ENCODE measurements at regions not wholly inside any gene's neighbourhood (a gene's known extent, or its start where the extent isn't known, plus 50 kb on each side); places are given as distances from the start of the nearest gene placed in this dataset.

DNA sequence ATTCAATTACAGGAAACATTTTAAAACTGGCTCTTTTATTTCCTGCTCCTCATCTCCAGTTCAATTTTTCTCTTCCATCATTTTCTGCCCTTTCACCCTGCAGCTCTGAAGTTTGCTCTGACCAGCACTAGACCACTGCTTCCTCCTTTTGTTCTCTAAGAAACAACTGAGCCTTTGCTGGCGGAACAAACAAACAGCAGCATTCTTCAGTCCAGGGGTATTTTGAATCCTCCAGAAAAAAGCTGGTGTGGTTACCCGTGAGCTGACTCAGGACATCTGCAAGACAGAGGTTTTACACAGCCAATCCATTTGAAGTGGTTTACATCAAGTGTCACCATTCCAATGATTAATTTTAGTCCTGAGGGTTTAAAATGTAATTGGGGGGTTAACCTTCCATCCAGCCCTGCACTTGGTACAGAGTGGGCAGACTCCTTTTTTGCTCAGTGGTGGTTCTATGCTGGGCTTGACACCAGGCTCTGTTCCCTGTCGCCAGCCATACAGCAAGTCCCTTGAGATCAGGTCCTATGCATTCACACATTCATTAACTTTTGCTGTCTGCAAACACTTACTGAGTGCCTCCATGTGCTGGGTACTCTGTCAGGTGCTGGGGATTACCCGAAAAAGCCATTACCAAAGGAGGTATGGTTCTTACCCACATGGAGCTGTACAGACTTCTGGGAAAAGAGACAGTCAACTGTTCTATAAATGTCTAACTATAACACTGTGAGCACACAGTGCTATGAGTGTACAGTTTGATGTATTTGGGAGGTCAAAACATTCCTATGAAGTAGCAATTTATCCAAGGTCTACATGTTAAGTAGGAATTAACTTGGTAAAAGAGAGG lies 909.4 kb upstream of the GYPC start:
- H3K27me3 Mint-ChIP-seq: no peaks in the 10 kb centered on the region
- Histone ChIP-seq H3K79me2 (ENCODE audit: control insufficient read depth, insufficient read depth, low read length) (no peaks in the 10 kb centered on the region), H3K9me3 (ENCODE audit: control extremely low read depth in 1 of 3, control insufficient read depth in 2 of 3, insufficient read depth in 1 of 3, low read length in 2 of 3) (peaks cover 0 to 3% (median 0%) of the 10 kb centered on the region in 3 donors), H4K20me1 (ENCODE audit: control insufficient read depth, insufficient read depth, low read length, poor library complexity, severe bottlenecking) (no peaks in the 10 kb centered on the region), H3K4me1 (ENCODE audit: control insufficient read depth in 2 of 2, insufficient read depth in 2 of 2, low read length in 2 of 2) (no peaks in the 10 kb centered on the region), H3K36me3 (replicated peaks in 1 of 2; ENCODE audit: control extremely low read depth in 1 of 2, control insufficient read depth in 1 of 2, extremely low read depth in 1 of 2, insufficient read depth in 2 of 2, low read length in 1 of 2) (no peaks in the 10 kb centered on the region), H2AFZ (ENCODE audit: insufficient read depth, low read depth, low read length, poor library complexity, severe bottlenecking) (no peak overlapping the region), H3K4me2 (replicated peaks; ENCODE audit: low read depth, low read length, poor library complexity, severe bottlenecking) (no peak overlapping the region), H3K27ac (ENCODE audit: low read length in 2 of 2) (no peak overlapping the region), H3K9ac (ENCODE audit: low read length) (no peak overlapping the region), H3K4me3 (ENCODE audit: control extremely low read depth in 1 of 5, extremely low read depth in 1 of 5, insufficient read depth in 1 of 5, low read depth in 2 of 5, low read length in 4 of 5) (no peak overlapping the region), H3K27me3 (replicated peaks in 1 of 4; ENCODE audit: control extremely low read depth in 1 of 4, control insufficient read depth in 3 of 4, insufficient read depth in 4 of 4, low read length in 3 of 4) (no peaks in the 10 kb centered on the region)
- no peak for ATAC-seq (ENCODE audit: low read depth)
- CTCF ChIA-PET: no interaction called here
- no peak for DNase-seq
- POLR2A ChIA-PET: no interaction called here
- intact Hi-C loops (cut with micrococcal nuclease): no loop called here
- no peak overlapping the region for H3K27ac Mint-ChIP-seq
- H3K4me1 Mint-ChIP-seq: no peaks in the 10 kb centered on the region
- no peak overlapping the region for H3K4me3 Mint-ChIP-seq
- H3K9me3 Mint-ChIP-seq (ENCODE audit: insufficient read depth): no peaks in the 10 kb centered on the region
- TF ChIP-seq EZH2 (IDR thresholded peaks at IDR 0.05; ENCODE audit: borderline replicate concordance, insufficient read depth, low read depth, low read length, poor library complexity, severe bottlenecking): no peak
- TF ChIP-seq, protein P1, sequence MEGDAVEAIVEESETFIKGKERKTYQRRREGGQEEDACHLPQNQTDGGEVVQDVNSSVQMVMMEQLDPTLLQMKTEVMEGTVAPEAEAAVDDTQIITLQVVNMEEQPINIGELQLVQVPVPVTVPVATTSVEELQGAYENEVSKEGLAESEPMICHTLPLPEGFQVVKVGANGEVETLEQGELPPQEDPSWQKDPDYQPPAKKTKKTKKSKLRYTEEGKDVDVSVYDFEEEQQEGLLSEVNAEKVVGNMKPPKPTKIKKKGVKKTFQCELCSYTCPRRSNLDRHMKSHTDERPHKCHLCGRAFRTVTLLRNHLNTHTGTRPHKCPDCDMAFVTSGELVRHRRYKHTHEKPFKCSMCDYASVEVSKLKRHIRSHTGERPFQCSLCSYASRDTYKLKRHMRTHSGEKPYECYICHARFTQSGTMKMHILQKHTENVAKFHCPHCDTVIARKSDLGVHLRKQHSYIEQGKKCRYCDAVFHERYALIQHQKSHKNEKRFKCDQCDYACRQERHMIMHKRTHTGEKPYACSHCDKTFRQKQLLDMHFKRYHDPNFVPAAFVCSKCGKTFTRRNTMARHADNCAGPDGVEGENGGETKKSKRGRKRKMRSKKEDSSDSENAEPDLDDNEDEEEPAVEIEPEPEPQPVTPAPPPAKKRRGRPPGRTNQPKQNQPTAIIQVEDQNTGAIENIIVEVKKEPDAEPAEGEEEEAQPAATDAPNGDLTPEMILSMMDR (IDR thresholded peaks at IDR 0.05): no peak
- 83% methylated on average over 4 of the region's 4 CpGs for WGBS (ENCODE audit: insufficient coverage)

DNA sequence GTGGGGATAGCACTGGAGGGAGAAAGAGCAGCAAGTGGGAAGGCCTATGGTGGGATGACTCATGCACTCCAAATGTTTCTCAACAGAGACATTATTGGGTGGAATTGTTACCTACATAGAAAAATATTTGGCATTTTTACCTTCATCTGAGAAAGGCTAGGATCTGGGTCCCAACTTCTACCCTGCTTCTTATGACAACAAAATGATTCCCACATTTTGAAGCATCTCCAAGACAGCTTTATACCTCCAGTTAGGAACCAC lies 908.9 kb upstream of the GYPC start:
- H3K9ac ChIP-seq (ENCODE audit: low read length): no peak overlapping the region
- H3K4me3 ChIP-seq (ENCODE audit: control extremely low read depth in 1 of 5, extremely low read depth in 1 of 5, insufficient read depth in 1 of 5, low read depth in 2 of 5, low read length in 4 of 5): no peak overlapping the region
- no peak for DNase-seq
- no peak overlapping the region for H3K4me2 ChIP-seq (replicated peaks; ENCODE audit: low read depth, low read length, poor library complexity, severe bottlenecking)
- ChIA-PET POLR2A (no interaction called here), CTCF (no interaction called here)
- H3K4me1 Mint-ChIP-seq: no peaks in the 10 kb centered on the region
- peaks cover 0 to 3% (median 0%) of the 10 kb centered on the region in 3 donors for H3K9me3 ChIP-seq (ENCODE audit: control extremely low read depth in 1 of 3, control insufficient read depth in 2 of 3, insufficient read depth in 1 of 3, low read length in 2 of 3)
- H3K27ac Mint-ChIP-seq: no peak overlapping the region
- H2AFZ ChIP-seq (ENCODE audit: insufficient read depth, low read depth, low read length, poor library complexity, severe bottlenecking): no peak overlapping the region
- ATAC-seq (ENCODE audit: low read depth): no peak
- H3K4me3 Mint-ChIP-seq: no peak overlapping the region
- intact Hi-C loops (cut with micrococcal nuclease): no loop called here
- H3K9me3 Mint-ChIP-seq (ENCODE audit: insufficient read depth): no peaks in the 10 kb centered on the region
- H3K27ac ChIP-seq (ENCODE audit: low read length in 2 of 2): no peak overlapping the region
- no peaks in the 10 kb centered on the region for H3K4me1 ChIP-seq (ENCODE audit: control insufficient read depth in 2 of 2, insufficient read depth in 2 of 2, low read length in 2 of 2)
- no peaks in the 10 kb centered on the region for H4K20me1 ChIP-seq (ENCODE audit: control insufficient read depth, insufficient read depth, low read length, poor library complexity, severe bottlenecking)
- no peaks in the 10 kb centered on the region for H3K36me3 ChIP-seq (replicated peaks in 1 of 2; ENCODE audit: control extremely low read depth in 1 of 2, control insufficient read depth in 1 of 2, extremely low read depth in 1 of 2, insufficient read depth in 2 of 2, low read length in 1 of 2)
- TF ChIP-seq EZH2 (IDR thresholded peaks at IDR 0.05; ENCODE audit: borderline replicate concordance, insufficient read depth, low read depth, low read length, poor library complexity, severe bottlenecking): no peak
- TF ChIP-seq, protein P1 (IDR thresholded peaks at IDR 0.05): no peak
- H3K27me3 Mint-ChIP-seq: no peaks in the 10 kb centered on the region
- H3K79me2 ChIP-seq (ENCODE audit: control insufficient read depth, insufficient read depth, low read length): no peaks in the 10 kb centered on the region
- H3K27me3 ChIP-seq (replicated peaks in 1 of 4; ENCODE audit: control extremely low read depth in 1 of 4, control insufficient read depth in 3 of 4, insufficient read depth in 4 of 4, low read length in 3 of 4): no peaks in the 10 kb centered on the region
